Endothelial cell (in vitro differentiated cells): ENCODE measurements at regions not wholly inside any gene's neighbourhood (a gene's known extent, or its start where the extent isn't known, plus 50 kb on each side); places are given as distances from the start of the nearest gene placed in this dataset.

Experiments used
- DNase-seq: peaks from one replicate; pipeline ENCODE4 v3.0.0; 2021; ENCODE audit warnings: low spot score
- H3K27ac Mint-ChIP-seq: one replicate; pipeline ENCODE4 v1.8.0; 2021; ENCODE audit warnings: mixed read lengths, inconsistent platforms; ENCODE audit not compliant: unreplicated experiment
- H3K27me3 Mint-ChIP-seq: one replicate; pipeline ENCODE4 v1.8.0; 2021; ENCODE audit warnings: mild to moderate bottlenecking, moderate library complexity, mixed read lengths, inconsistent platforms; ENCODE audit not compliant: unreplicated experiment
- H3K36me3 Mint-ChIP-seq: one replicate; pipeline ENCODE4 v1.8.0; 2021; ENCODE audit warnings: mild to moderate bottlenecking, low read depth, mixed read lengths, inconsistent platforms; ENCODE audit not compliant: unreplicated experiment
- H3K4me1 Mint-ChIP-seq: one replicate; pipeline ENCODE4 v1.8.0; 2021; ENCODE audit warnings: mild to moderate bottlenecking, mixed read lengths, inconsistent platforms; ENCODE audit not compliant: unreplicated experiment
- H3K4me3 Mint-ChIP-seq: one replicate; pipeline ENCODE4 v1.8.0; 2021; ENCODE audit warnings: mild to moderate bottlenecking, mixed read lengths, inconsistent platforms; ENCODE audit not compliant: unreplicated experiment
- H3K9me3 Mint-ChIP-seq: one replicate; pipeline ENCODE4 v1.8.0; 2021; ENCODE audit warnings: mixed read lengths, inconsistent platforms; ENCODE audit not compliant: unreplicated experiment
- TF ChIP-seq, protein P1 (sequence below): fragments of 200-600 bp; sonication (generic); IDR thresholded peaks from one replicate; pipeline ENCODE4 v1.5.0; 2021; ENCODE audit warnings: antibody characterized with exemption; ENCODE audit not compliant: unreplicated experiment

DNA sequence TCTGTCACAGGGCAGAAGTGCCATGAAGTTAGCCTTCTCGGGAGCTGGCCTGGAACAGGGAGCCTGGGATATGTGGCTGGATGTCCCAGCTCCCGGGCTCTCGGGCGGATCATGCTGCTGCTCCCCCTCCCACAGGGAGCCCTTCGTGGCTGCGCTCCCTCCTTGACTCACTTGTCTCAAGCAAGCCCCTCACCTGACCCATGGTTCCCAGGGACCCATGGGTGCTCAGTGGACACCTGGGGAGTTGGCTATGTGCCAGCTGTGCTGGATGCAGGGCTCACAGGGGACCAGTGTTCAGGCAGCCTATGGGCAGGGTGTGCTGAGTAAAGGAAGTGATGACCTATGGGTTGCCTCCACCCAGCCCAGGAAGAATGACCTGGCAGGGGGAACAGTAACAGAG, 213.1 kb upstream of the SGCG start:
- TF ChIP-seq, protein P1, sequence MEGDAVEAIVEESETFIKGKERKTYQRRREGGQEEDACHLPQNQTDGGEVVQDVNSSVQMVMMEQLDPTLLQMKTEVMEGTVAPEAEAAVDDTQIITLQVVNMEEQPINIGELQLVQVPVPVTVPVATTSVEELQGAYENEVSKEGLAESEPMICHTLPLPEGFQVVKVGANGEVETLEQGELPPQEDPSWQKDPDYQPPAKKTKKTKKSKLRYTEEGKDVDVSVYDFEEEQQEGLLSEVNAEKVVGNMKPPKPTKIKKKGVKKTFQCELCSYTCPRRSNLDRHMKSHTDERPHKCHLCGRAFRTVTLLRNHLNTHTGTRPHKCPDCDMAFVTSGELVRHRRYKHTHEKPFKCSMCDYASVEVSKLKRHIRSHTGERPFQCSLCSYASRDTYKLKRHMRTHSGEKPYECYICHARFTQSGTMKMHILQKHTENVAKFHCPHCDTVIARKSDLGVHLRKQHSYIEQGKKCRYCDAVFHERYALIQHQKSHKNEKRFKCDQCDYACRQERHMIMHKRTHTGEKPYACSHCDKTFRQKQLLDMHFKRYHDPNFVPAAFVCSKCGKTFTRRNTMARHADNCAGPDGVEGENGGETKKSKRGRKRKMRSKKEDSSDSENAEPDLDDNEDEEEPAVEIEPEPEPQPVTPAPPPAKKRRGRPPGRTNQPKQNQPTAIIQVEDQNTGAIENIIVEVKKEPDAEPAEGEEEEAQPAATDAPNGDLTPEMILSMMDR: no peak
- no peaks in the 10 kb centered on the region for H3K4me1 Mint-ChIP-seq

DNA sequence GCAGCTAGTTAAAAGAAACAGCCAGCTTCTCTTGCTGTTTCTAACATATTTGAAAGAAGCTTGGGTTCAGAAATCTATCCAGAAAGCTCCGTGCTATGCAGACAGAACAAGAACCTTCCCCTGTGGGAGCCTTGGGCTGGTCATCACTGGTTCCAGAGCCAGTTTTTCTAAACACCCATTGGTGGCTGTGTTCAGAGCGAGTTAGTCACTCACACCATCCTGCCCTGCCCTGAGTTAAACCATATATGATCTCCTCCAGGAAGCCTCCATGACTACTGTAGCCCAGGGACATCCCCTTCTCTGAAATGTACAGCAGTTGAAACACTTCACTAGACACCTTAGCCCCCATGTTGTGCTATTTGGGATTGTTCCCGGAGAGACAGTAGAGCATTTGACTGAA, 200.8 kb upstream of the SGCG start:
- no peaks in the 10 kb centered on the region for H3K4me1 Mint-ChIP-seq
- H3K9me3 Mint-ChIP-seq: peaks cover 10% of the 10 kb centered on the region
- no peak for DNase-seq
- peaks cover 10% of the 10 kb centered on the region for H3K36me3 Mint-ChIP-seq
- TF ChIP-seq, protein P1: no peak
- H3K4me3 Mint-ChIP-seq: no peak overlapping the region
- peaks cover 6% of the 10 kb centered on the region for H3K27me3 Mint-ChIP-seq
- H3K27ac Mint-ChIP-seq: no peak overlapping the region

More for the DNA sequence above, 213.1 kb upstream of the SGCG start:
- H3K4me3 Mint-ChIP-seq: no peak overlapping the region
- H3K27me3 Mint-ChIP-seq: peaks cover 6% of the 10 kb centered on the region
- DNase-seq: no peak
- H3K9me3 Mint-ChIP-seq: no peaks in the 10 kb centered on the region
- H3K27ac Mint-ChIP-seq: no peak overlapping the region
- H3K36me3 Mint-ChIP-seq: no peaks in the 10 kb centered on the region

DNA sequence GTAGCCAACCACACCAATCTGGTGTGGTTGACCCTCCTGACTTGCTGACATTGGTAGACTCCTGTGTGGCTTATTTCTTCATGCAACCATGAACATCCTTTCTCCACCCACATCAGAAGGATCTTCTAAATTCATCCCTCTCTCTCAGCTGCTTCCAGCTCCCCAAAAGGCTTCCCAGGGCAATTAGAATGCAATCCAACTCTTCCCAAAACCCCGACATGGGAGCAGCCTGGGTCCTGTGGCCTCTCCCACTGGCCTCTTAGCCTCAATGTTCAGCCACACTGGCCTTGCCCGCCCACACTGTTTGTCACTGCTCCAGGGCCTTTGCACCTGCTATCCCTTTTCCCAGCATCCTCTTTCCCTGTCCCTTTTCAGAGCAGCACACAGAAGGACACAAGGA, 199.8 kb upstream of the SGCG start:
- Mint-ChIP-seq H3K27me3 (peaks cover 2% of the 10 kb centered on the region), H3K27ac (no peak overlapping the region), H3K9me3 (peaks cover 10% of the 10 kb centered on the region), H3K36me3 (peaks cover 8% of the 10 kb centered on the region), H3K4me3 (no peak overlapping the region), H3K4me1 (no peaks in the 10 kb centered on the region)
- TF ChIP-seq, protein P1: no peak
- no peak for DNase-seq

DNA sequence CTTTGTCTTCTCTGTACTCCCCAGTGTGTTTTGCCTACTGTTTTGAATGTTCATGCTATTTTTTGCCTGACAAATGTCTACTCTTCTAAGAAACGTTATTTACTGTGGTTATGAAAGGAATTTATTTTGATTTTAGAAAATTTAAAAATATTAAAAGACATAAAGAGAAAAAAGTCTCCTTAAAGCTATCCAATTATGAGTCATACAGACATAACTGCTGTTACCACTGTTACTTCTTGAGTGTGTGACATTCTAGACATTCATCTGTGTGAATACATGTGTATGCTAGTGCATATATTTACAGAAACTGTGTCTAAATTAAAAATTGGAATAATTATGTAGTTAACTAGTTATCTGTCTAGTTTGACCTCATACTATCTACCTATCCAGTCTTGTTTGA, 187.6 kb upstream of the SGCG start:
- Mint-ChIP-seq H3K4me1 (no peaks in the 10 kb centered on the region), H3K27me3 (no peaks in the 10 kb centered on the region), H3K27ac (no peak overlapping the region), H3K4me3 (no peak overlapping the region), H3K36me3 (no peaks in the 10 kb centered on the region), H3K9me3 (no peaks in the 10 kb centered on the region)
- DNase-seq: no peak
- TF ChIP-seq, protein P1: no peak

DNA sequence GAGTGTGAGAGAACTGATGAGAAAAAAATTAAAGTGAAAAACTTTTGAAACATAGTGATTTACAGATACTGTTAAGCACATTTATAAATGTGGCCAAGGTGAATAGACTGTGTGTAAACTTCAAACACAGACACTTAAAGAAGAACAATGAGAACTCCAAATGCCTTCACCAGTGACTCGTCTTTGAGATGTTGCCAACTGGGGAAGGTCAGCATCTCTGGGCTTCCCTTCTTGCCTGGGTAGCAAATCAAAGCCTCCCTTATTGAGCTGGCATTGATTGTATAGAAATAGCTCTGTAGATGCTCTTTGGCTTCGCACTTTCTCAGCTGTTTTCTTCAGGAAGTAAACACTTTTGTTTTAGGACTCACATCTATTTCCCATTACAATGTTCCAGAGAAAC, 177.3 kb upstream of the SGCG start:
- Mint-ChIP-seq H3K4me3 (no peak overlapping the region), H3K36me3 (no peaks in the 10 kb centered on the region), H3K9me3 (no peaks in the 10 kb centered on the region), H3K27me3 (no peaks in the 10 kb centered on the region), H3K27ac (no peak overlapping the region), H3K4me1 (no peaks in the 10 kb centered on the region)
- TF ChIP-seq, protein P1: no peak
- DNase-seq: no peak
